MCF 10A (cell line): ENCODE measurements at regions not wholly inside any gene's neighbourhood (a gene's known extent, or its start where the extent isn't known, plus 50 kb on each side); places are given as distances from the start of the nearest gene placed in this dataset.
"Not testable (repeated sequence)": the region's sequence is repeated elsewhere in the genome, so short reads cannot be mapped to it uniquely, and the experiment has no call there.

Experiments used
- BruUV-seq: library from RNA; stranded (reverse); fragments of 400-500 nt; replicated peaks from 2 replicates; lab custom pipeline; 2021; lab: Mats Ljungman, UMichigan
- CTCF ChIA-PET: fragments of 300-600 bp; sonication (Branson Sonifier 250); formaldehyde crosslinking; extraction: SDS; loops from one replicate; lab custom pipeline; 2021; ENCODE audit warnings: antibody characterized with exemption, inconsistent platforms; lab: Yijun Ruan, JAX
- POLR2A ChIA-PET: fragments of 300-600, 350-650 bp; sonication (Branson Sonifier 250); formaldehyde crosslinking; extraction: SDS; loops from one replicate; lab custom pipeline; 2020; ENCODE audit warnings: antibody characterized with exemption, inconsistent platforms; lab: Yijun Ruan, JAX
- DNase-seq: peaks from one replicate; pipeline ENCODE4 v3.0.0-alpha.2; 2018; ENCODE audit not compliant: unreplicated experiment
- H3K27ac Mint-ChIP-seq: one replicate; pipeline ENCODE4 v1.8.0; 2022; ENCODE audit warnings: mild to moderate bottlenecking, low read depth, mixed read lengths; ENCODE audit not compliant: unreplicated experiment
- H3K27me3 Mint-ChIP-seq: one replicate; pipeline ENCODE4 v1.8.0; 2022; ENCODE audit warnings: mixed read lengths; ENCODE audit not compliant: insufficient read depth, unreplicated experiment
- H3K36me3 Mint-ChIP-seq: one replicate; pipeline ENCODE4 v1.8.0; 2022; ENCODE audit warnings: mild to moderate bottlenecking, moderate library complexity, mixed read lengths; ENCODE audit not compliant: insufficient read depth, unreplicated experiment
- H3K4me1 Mint-ChIP-seq: one replicate; pipeline ENCODE4 v1.8.0; 2022; ENCODE audit warnings: mixed read lengths; ENCODE audit not compliant: insufficient read depth, unreplicated experiment
- H3K4me3 Mint-ChIP-seq: one replicate; pipeline ENCODE4 v1.8.0; 2022; ENCODE audit warnings: mild to moderate bottlenecking, moderate library complexity, mixed read lengths; ENCODE audit not compliant: unreplicated experiment
- H3K9me3 Mint-ChIP-seq: one replicate; pipeline ENCODE4 v1.8.0; 2022; ENCODE audit warnings: mixed read lengths; ENCODE audit not compliant: unreplicated experiment
- CTCF ChIP-seq: fragments of 200-600 bp; IDR thresholded peaks from one replicate; pipeline ENCODE4 v1.8.0; 2022; ENCODE audit warnings: antibody characterized with exemption, mild to moderate bottlenecking; ENCODE audit not compliant: unreplicated experiment
- intact Hi-C: fragments of 100-400 bp; cut with micrococcal nuclease; formaldehyde crosslinking; loops from 2 replicates; pipeline ENCODE4 v1.14.1; 2022

- Mint-ChIP-seq H3K27me3 (peaks cover 14% of the 10 kb centered on the region), H3K4me3 (no peak overlapping the region), H3K36me3 (no peaks in the 10 kb centered on the region), H3K27ac (no peak overlapping the region), H3K9me3 (no peaks in the 10 kb centered on the region), H3K4me1 (no peaks in the 10 kb centered on the region)
- ChIA-PET CTCF (interaction anchor here (1.8 kb wide), 1 partner anchor 34 kb away, joined by 11 read pairs; no protein-coding TSS in a partner anchor), POLR2A (interaction anchor here (0.7 kb wide), 1 partner anchor 650 kb away, joined by 3 read pairs; no protein-coding TSS in a partner anchor)
- no TSS peak for BruUV-seq
- intact Hi-C loops, result no loop called here
- no peak for TF ChIP-seq CTCF
- no peak for DNase-seq
Observed at GRCh38 chr1:91199988-91200387, 178.2 kb upstream of the ZNF644 start.

GRCh38 chr1:91190996-91191395 is 169.2 kb upstream of the ZNF644 start:
- Mint-ChIP-seq H3K4me1 (no peaks in the 10 kb centered on the region), H3K36me3 (no peaks in the 10 kb centered on the region), H3K27ac (no peak overlapping the region), H3K4me3 (no peak overlapping the region), H3K9me3 (peaks cover 7% of the 10 kb centered on the region), H3K27me3 (peaks cover 33% of the 10 kb centered on the region)
- CTCF ChIA-PET, result interaction anchor here (0.7 kb wide), 1 partner anchor 140 kb away, joined by 4 read pairs; no protein-coding TSS in a partner anchor
- BruUV-seq, result no TSS peak
- intact Hi-C loops, result no loop called here
- no peak for DNase-seq
- POLR2A ChIA-PET, result no interaction called here
- no peak for TF ChIP-seq CTCF

GRCh38 chr1:91189096-91189495 is 167.3 kb upstream of the ZNF644 start:
- POLR2A ChIA-PET, result interaction anchor here (0.6 kb wide), 1 partner anchor 1274 kb away, joined by 3 read pairs; no protein-coding TSS in a partner anchor

GRCh38 chr1:91182807-91183206 is 161.0 kb upstream of the ZNF644 start:
- POLR2A ChIA-PET, intact Hi-C loops, H3K27ac Mint-ChIP-seq, BruUV-seq, H3K4me1 Mint-ChIP-seq, H3K36me3 Mint-ChIP-seq, H3K4me3 Mint-ChIP-seq, DNase-seq: not testable (repeated sequence)
- H3K27me3 Mint-ChIP-seq, result peaks cover 12% of the 10 kb centered on the region
- peaks cover 16% of the 10 kb centered on the region for H3K9me3 Mint-ChIP-seq
- CTCF ChIA-PET, result interaction anchor here (3.0 kb wide), 1 partner anchor 17 kb away, joined by 15 read pairs; no protein-coding TSS in a partner anchor

More at GRCh38 chr1:91189096-91189495, 167.3 kb upstream of the ZNF644 start:
- intact Hi-C loops, result no loop called here
- TF ChIP-seq CTCF, result no peak
- no peak for DNase-seq
- no peaks in the 10 kb centered on the region for H3K4me1 Mint-ChIP-seq
- H3K27ac Mint-ChIP-seq, result no peak overlapping the region
- peaks cover 33% of the 10 kb centered on the region for H3K27me3 Mint-ChIP-seq
- no peaks in the 10 kb centered on the region for H3K36me3 Mint-ChIP-seq
- CTCF ChIA-PET, result interaction anchor here (0.6 to 2.7 kb wide), 2 partner anchors 23 to 93 kb away, joined by 3 to 17 read pairs; no protein-coding TSS in a partner anchor
- BruUV-seq, result no TSS peak
- peaks cover 16% of the 10 kb centered on the region for H3K9me3 Mint-ChIP-seq
- no peak overlapping the region for H3K4me3 Mint-ChIP-seq
